GM12874 (cell line): ENCODE measurements at regions not wholly inside any gene's neighbourhood (a gene's known extent, or its start where the extent isn't known, plus 50 kb on each side); places are given as distances from the start of the nearest gene placed in this dataset.

ENCODE experiments used
- CTCF ChIP-seq: IDR thresholded peaks from 2 replicates; pipeline ENCODE4 v1.5.1; 2011; ENCODE audit warnings: low read depth, mild to moderate bottlenecking, control low read depth, low read length, moderate library complexity; ENCODE audit not compliant: insufficient read depth

- no peak for TF ChIP-seq CTCF
Measured at GRCh38 chr3:159239059-159239458, 437.2 kb downstream of the MFSD1 start.

- TF ChIP-seq CTCF: no peak
Measured at GRCh38 chr3:159244933-159245332, 443.1 kb downstream of the MFSD1 start.

GRCh38 chr3:159245871-159246270 lies 444.0 kb downstream of the MFSD1 start:
- TF ChIP-seq CTCF: no peak

GRCh38 chr3:159246385-159246784 lies 444.5 kb downstream of the MFSD1 start:
- TF ChIP-seq CTCF: no peak

- no peak for TF ChIP-seq CTCF
Measured at GRCh38 chr3:159249472-159250174, 447.8 kb downstream of the MFSD1 start.

GRCh38 chr3:159250961-159251360 lies 449.1 kb downstream of the MFSD1 start:
- no peak for TF ChIP-seq CTCF

- TF ChIP-seq CTCF: no peak
Measured at GRCh38 chr3:159252274-159252673, 450.4 kb downstream of the MFSD1 start.
